Caco-2 (cell line): ENCODE measurements at regions not wholly inside any gene's neighbourhood (a gene's known extent, or its start where the extent isn't known, plus 50 kb on each side); places are given as distances from the start of the nearest gene placed in this dataset.

ENCODE experiments used
- BruUV-seq: library from RNA; stranded (reverse); fragments of 400-500 nt; replicated peaks from 2 replicates; lab custom pipeline; 2021; lab: Mats Ljungman, UMichigan
- CTCF ChIA-PET: fragments of 300-600 bp; sonication (Branson Sonifier 250); formaldehyde crosslinking; loops from one replicate; lab custom pipeline; 2022; ENCODE audit warnings: antibody characterized with exemption; lab: Charles Lee
- POLR2A ChIA-PET: fragments of 300-600 bp; sonication (Branson Sonifier 250); formaldehyde crosslinking; loops from one replicate; lab custom pipeline; 2022; ENCODE audit warnings: antibody characterized with exemption; lab: Charles Lee
- DNase-seq, 2 experiments: peaks; one replicate each; pipeline versions ENCODE4 v3.0.0 to v3.0.0-alpha.2; 2020 to 2022
- H3K27me3 ChIP-seq: replicated peaks from 2 replicates; pipeline ENCODE4 v1.6.0; 2011; ENCODE audit warnings: low read length; ENCODE audit not compliant: control insufficient read depth, insufficient read depth
- H3K36me3 ChIP-seq: 2 replicates; pipeline ENCODE4 v1.5.1; 2011; ENCODE audit warnings: low read length; ENCODE audit not compliant: control insufficient read depth, insufficient read depth
- H3K4me1 ChIP-seq: fragments of 250-450 bp; sonication (Bioruptor Pico); 2 replicates; pipeline ENCODE4 v1.5.1; 2020; ENCODE audit warnings: mild to moderate bottlenecking
- H3K4me3 ChIP-seq: 2 replicates; pipeline ENCODE4 v1.5.1; 2011; ENCODE audit warnings: low read depth, mild to moderate bottlenecking, control low read depth, low read length
- H3K9me3 ChIP-seq: fragments of 250-450 bp; sonication (Bioruptor Pico); 2 replicates; pipeline ENCODE4 v1.5.1; 2020; ENCODE audit warnings: mild to moderate bottlenecking, moderate library complexity
- H3K27ac Mint-ChIP-seq: one replicate; pipeline ENCODE4 v1.8.0; 2022; ENCODE audit warnings: mixed read lengths; ENCODE audit not compliant: unreplicated experiment
- H3K27me3 Mint-ChIP-seq: one replicate; pipeline ENCODE4 v1.8.0; 2022; ENCODE audit warnings: mixed read lengths; ENCODE audit not compliant: insufficient read depth, unreplicated experiment
- H3K36me3 Mint-ChIP-seq: one replicate; pipeline ENCODE4 v1.8.0; 2022; ENCODE audit warnings: mild to moderate bottlenecking, mixed read lengths; ENCODE audit not compliant: insufficient read depth, unreplicated experiment
- H3K4me1 Mint-ChIP-seq: one replicate; pipeline ENCODE4 v1.8.0; 2022; ENCODE audit warnings: low read depth, mixed read lengths; ENCODE audit not compliant: unreplicated experiment
- H3K4me3 Mint-ChIP-seq: one replicate; pipeline ENCODE4 v1.8.0; 2022; ENCODE audit warnings: mild to moderate bottlenecking, moderate library complexity, mixed read lengths; ENCODE audit not compliant: unreplicated experiment
- H3K9me3 Mint-ChIP-seq: one replicate; pipeline ENCODE4 v1.8.0; 2022; ENCODE audit warnings: mixed read lengths; ENCODE audit not compliant: unreplicated experiment
- CTCF ChIP-seq, 2 experiments: fragments of 200-600 bp in 1 of 2; IDR thresholded peaks; 1 replicate in 1 of 2; 2 replicates in 1 of 2; pipeline versions ENCODE4 v1.5.1 to v1.8.0; 2011 to 2022; ENCODE audit warnings: antibody characterized with exemption in 1 of 2, control low read depth in 1 of 2, inconsistent platforms in 1 of 2, low read depth in 1 of 2, low read length in 1 of 2, mild to moderate bottlenecking in 1 of 2, moderate library complexity in 1 of 2; ENCODE audit not compliant: insufficient read depth in 1 of 2, severe bottlenecking in 1 of 2, unreplicated experiment in 1 of 2
- intact Hi-C: fragments of 100-400 bp; cut with micrococcal nuclease; formaldehyde crosslinking; loops from one replicate; pipeline ENCODE4 v1.10.0; 2022; ENCODE audit not compliant: unreplicated experiment

GRCh38 chr11:8315463-8315862, 51.8 kb upstream of the LMO1 start:
- intact Hi-C loops = no loop called here

DNA sequence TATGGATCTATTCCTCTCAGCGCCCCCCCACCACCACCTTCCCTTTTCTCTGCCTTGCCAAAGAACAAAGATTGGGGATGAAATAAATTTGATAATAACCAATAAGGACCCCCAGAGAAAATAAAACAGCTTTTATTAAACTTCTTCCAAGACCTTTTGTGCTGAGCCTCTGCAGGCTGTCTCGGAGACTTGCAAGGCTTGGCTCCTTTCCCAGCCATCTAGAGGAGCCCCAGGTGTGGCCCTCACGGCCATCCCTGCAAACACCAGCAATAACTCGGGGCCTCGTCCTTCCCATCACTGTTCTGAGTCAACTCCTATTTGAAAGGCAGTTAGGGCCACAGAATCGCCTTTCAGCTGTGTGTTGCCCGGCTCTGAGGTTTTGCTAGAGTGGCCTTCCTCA, 51.2 kb upstream of the LMO1 start:
- CTCF ChIA-PET = interaction anchor here (0.7 kb wide), 1 partner anchor 64 kb away, joined by 3 read pairs; no protein-coding TSS in a partner anchor
- no peaks in the 10 kb centered on the region for H3K9me3 ChIP-seq
- intact Hi-C loops = no loop called here
- no peak overlapping the region for H3K4me3 ChIP-seq
- no peak for DNase-seq
- no peak for TF ChIP-seq CTCF (IDR thresholded peaks at IDR 0.05; ENCODE audit: insufficient read depth in 1 of 2, low read depth in 1 of 2, low read length in 1 of 2, severe bottlenecking in 1 of 2, unreplicated experiment in 1 of 2)
- Mint-ChIP-seq H3K27ac (no peak overlapping the region), H3K27me3 (peaks cover 20% of the 10 kb centered on the region), H3K4me1 (no peaks in the 10 kb centered on the region), H3K4me3 (no peak overlapping the region), H3K9me3 (no peaks in the 10 kb centered on the region), H3K36me3 (no peaks in the 10 kb centered on the region)
- no peaks in the 10 kb centered on the region for H3K36me3 ChIP-seq
- H3K27me3 ChIP-seq = no peaks in the 10 kb centered on the region; the same call in 1 of the 2 replicates
- no peaks in the 10 kb centered on the region for H3K4me1 ChIP-seq
- BruUV-seq = no TSS peak
- POLR2A ChIA-PET = interaction anchor here (0.6 kb wide), 1 partner anchor 246 kb away, joined by 4 read pairs; no protein-coding TSS in a partner anchor

More at GRCh38 chr11:8315463-8315862, 51.8 kb upstream of the LMO1 start:
- BruUV-seq = no TSS peak
- POLR2A ChIA-PET = no interaction called here
- no peaks in the 10 kb centered on the region for H3K4me1 ChIP-seq
- H3K27me3 ChIP-seq = no peaks in the 10 kb centered on the region; the same call in 1 of the 2 replicates
- DNase-seq = no peak
- H3K4me1 Mint-ChIP-seq = no peaks in the 10 kb centered on the region
- H3K27ac Mint-ChIP-seq = no peak overlapping the region
- no peak overlapping the region for H3K4me3 ChIP-seq
- peaks cover 24% of the 10 kb centered on the region for H3K27me3 Mint-ChIP-seq
- H3K36me3 Mint-ChIP-seq = no peaks in the 10 kb centered on the region
- no peaks in the 10 kb centered on the region for H3K9me3 ChIP-seq
- no peak overlapping the region for H3K4me3 Mint-ChIP-seq
- H3K36me3 ChIP-seq = no peaks in the 10 kb centered on the region
- CTCF ChIA-PET = no interaction called here
- TF ChIP-seq CTCF (IDR thresholded peaks at IDR 0.05; ENCODE audit: insufficient read depth in 1 of 2, low read depth in 1 of 2, low read length in 1 of 2, severe bottlenecking in 1 of 2, unreplicated experiment in 1 of 2) = no peak
- no peaks in the 10 kb centered on the region for H3K9me3 Mint-ChIP-seq

GRCh38 chr11:8313504-8314090, 49.9 kb upstream of the LMO1 start:
- Mint-ChIP-seq H3K4me1 (no peaks in the 10 kb centered on the region), H3K27ac (no peak overlapping the region), H3K9me3 (no peaks in the 10 kb centered on the region), H3K27me3 (peaks cover 17% of the 10 kb centered on the region), H3K4me3 (no peak overlapping the region), H3K36me3 (no peaks in the 10 kb centered on the region)
- no peaks in the 10 kb centered on the region for H3K36me3 ChIP-seq
- H3K9me3 ChIP-seq = no peaks in the 10 kb centered on the region
- H3K4me1 ChIP-seq = no peaks in the 10 kb centered on the region
- H3K4me3 ChIP-seq = no peak overlapping the region
- no peak for TF ChIP-seq CTCF (IDR thresholded peaks at IDR 0.05; ENCODE audit: insufficient read depth in 1 of 2, low read depth in 1 of 2, low read length in 1 of 2, severe bottlenecking in 1 of 2, unreplicated experiment in 1 of 2)
- ChIA-PET CTCF (no interaction called here), POLR2A (no interaction called here)
- DNase-seq = no peak
- BruUV-seq = no TSS peak
- intact Hi-C loops = no loop called here
- no peaks in the 10 kb centered on the region; the same call in 1 of the 2 replicates for H3K27me3 ChIP-seq
